ENCODE measurements at regions not wholly inside any gene's neighbourhood (a gene's known extent, or its start where the extent isn't known, plus 50 kb on each side); places are given as distances from the start of the nearest gene placed in this dataset.

- H3K4me1 ChIP-seq (replicated peaks in 1 of 2), result no peaks in the 10 kb centered on the region
- H3K36me3 ChIP-seq (replicated peaks in 1 of 2), result no peaks in the 10 kb centered on the region
- intact Hi-C loops (cut with DNase I), result no loop called here
- DNase-seq, result no peak
- no peak overlapping the region for H3K4me3 ChIP-seq
- H3K27me3 ChIP-seq, result no peaks in the 10 kb centered on the region
- no peaks in the 10 kb centered on the region for H3K9me3 ChIP-seq (replicated peaks in 1 of 3)
- TF ChIP-seq POLR2A (IDR thresholded peaks at IDR 0.05) (no peak), CTCF (IDR thresholded peaks at IDR 0.05) (no peak)
- WGBS, 4 donors, result 54 to 64% (median 62%) methylated on average over 4 of the region's 4 CpGs
- H3K27ac ChIP-seq, result no peak overlapping the region
Measured at GRCh38 chr6:95660544-95660943, 83.2 kb downstream of the MANEA start.

- no peak for DNase-seq
- intact Hi-C loops (cut with DNase I), result no loop called here
- H3K4me1 ChIP-seq (replicated peaks in 1 of 2), result no peaks in the 10 kb centered on the region
- H3K27me3 ChIP-seq, result no peaks in the 10 kb centered on the region
- 85 to 100% (median 94%) methylated on average over 2 to 26 of the region's 26 CpGs for WGBS, 4 donors
- TF ChIP-seq CTCF (IDR thresholded peaks at IDR 0.05) (no peak), POLR2A (IDR thresholded peaks at IDR 0.05) (no peak)
- H3K27ac ChIP-seq, result no peak overlapping the region
- no peaks in the 10 kb centered on the region for H3K36me3 ChIP-seq (replicated peaks in 1 of 2)
- no peak overlapping the region for H3K4me3 ChIP-seq
- H3K9me3 ChIP-seq (replicated peaks in 1 of 3), result no peaks in the 10 kb centered on the region
Measured at GRCh38 chr6:95670011-95670463, 92.7 kb downstream of the MANEA start.

GRCh38 chr6:95676011-95676628 lies 98.8 kb downstream of the MANEA start:
- H3K27me3 ChIP-seq, result no peaks in the 10 kb centered on the region
- no peaks in the 10 kb centered on the region for H3K4me1 ChIP-seq (replicated peaks in 1 of 2)
- H3K4me3 ChIP-seq, result no peak overlapping the region
- 81 to 89% (median 87%) methylated on average over 1 of the region's 1 CpG for WGBS, 4 donors
- no peaks in the 10 kb centered on the region for H3K9me3 ChIP-seq (replicated peaks in 1 of 3)
- no peak for TF ChIP-seq POLR2A (IDR thresholded peaks at IDR 0.05)
- intact Hi-C loops (cut with DNase I), result no loop called here
- no peak for DNase-seq
- H3K27ac ChIP-seq, result no peak overlapping the region
- no peaks in the 10 kb centered on the region for H3K36me3 ChIP-seq (replicated peaks in 1 of 2)

- DNase-seq, result no peak
- H3K4me1 ChIP-seq (replicated peaks in 1 of 2), result no peaks in the 10 kb centered on the region
- TF ChIP-seq CTCF (IDR thresholded peaks at IDR 0.05), result no peak
- no peak for TF ChIP-seq POLR2A (IDR thresholded peaks at IDR 0.05)
- H3K9me3 ChIP-seq (replicated peaks in 1 of 3), result no peaks in the 10 kb centered on the region
- WGBS, 4 donors, result 88 to 94% (median 90%) methylated on average over 3 of the region's 3 CpGs
- no peak overlapping the region for H3K27ac ChIP-seq
- no peak overlapping the region for H3K4me3 ChIP-seq
- no peaks in the 10 kb centered on the region for H3K36me3 ChIP-seq (replicated peaks in 1 of 2)
- intact Hi-C loops (cut with DNase I), result no loop called here
- no peaks in the 10 kb centered on the region for H3K27me3 ChIP-seq
Measured at GRCh38 chr6:95679981-95680380, 102.6 kb downstream of the MANEA start.

- WGBS, 4 donors, result 73 to 88% (median 82%) methylated on average over 2 of the region's 2 CpGs
- Histone ChIP-seq H3K27me3 (no peaks in the 10 kb centered on the region), H3K9me3 (replicated peaks in 1 of 3) (no peaks in the 10 kb centered on the region), H3K4me3 (no peak overlapping the region), H3K4me1 (replicated peaks in 1 of 2) (no peaks in the 10 kb centered on the region), H3K27ac (no peak overlapping the region), H3K36me3 (replicated peaks in 1 of 2) (no peaks in the 10 kb centered on the region)
- DNase-seq, result no peak
- intact Hi-C loops (cut with DNase I), result no loop called here
- TF ChIP-seq CTCF (IDR thresholded peaks at IDR 0.05) (no peak), POLR2A (IDR thresholded peaks at IDR 0.05) (no peak)
Measured at GRCh38 chr6:95681736-95682135, 104.4 kb downstream of the MANEA start.

Measured in adrenal gland (tissue), 9 donors.